ENCODE measurements at regions not wholly inside any gene's neighbourhood (a gene's known extent, or its start where the extent isn't known, plus 50 kb on each side); places are given as distances from the start of the nearest gene placed in this dataset.

- no peak for DNase-seq (ENCODE audit: low read depth)
Observed at GRCh38 chr2:19138264-19138825, 220.1 kb downstream of the OSR1 start.

- no peak for DNase-seq (ENCODE audit: low read depth)
Observed at GRCh38 chr2:19137433-19137832, 221.0 kb downstream of the OSR1 start.

- DNase-seq (ENCODE audit: low read depth), result no peak
Observed at GRCh38 chr2:19132967-19133366, 225.5 kb downstream of the OSR1 start.

GRCh38 chr2:19131871-19132270, 226.6 kb downstream of the OSR1 start:
- no peak for DNase-seq (ENCODE audit: low read depth)

- no peak for DNase-seq (ENCODE audit: low read depth)
Observed at GRCh38 chr2:19128148-19128547, 230.3 kb downstream of the OSR1 start.

- no peak for DNase-seq (ENCODE audit: low read depth)
Observed at GRCh38 chr2:19127616-19128015, 230.8 kb downstream of the OSR1 start.

GRCh38 chr2:19125901-19126680, 232.3 kb downstream of the OSR1 start:
- no peak for DNase-seq (ENCODE audit: low read depth)

- DNase-seq (ENCODE audit: low read depth), result peak; percentile 48
Observed at GRCh38 chr2:19124135-19124534, 234.3 kb downstream of the OSR1 start.

- DNase-seq (ENCODE audit: low read depth), result no peak
Observed at GRCh38 chr2:19123556-19123955, 234.9 kb downstream of the OSR1 start.

GRCh38 chr2:19122220-19122619, 236.2 kb downstream of the OSR1 start:
- no peak for DNase-seq (ENCODE audit: low read depth)

GRCh38 chr2:19120941-19121750, 237.3 kb downstream of the OSR1 start:
- peak; percentile 80 for DNase-seq (ENCODE audit: low read depth)

- DNase-seq (ENCODE audit: low read depth), result no peak
Observed at GRCh38 chr2:19120181-19120580, 238.2 kb downstream of the OSR1 start.

GRCh38 chr2:19119326-19120001, 239.0 kb downstream of the OSR1 start:
- no peak for DNase-seq (ENCODE audit: low read depth)

- no peak for DNase-seq (ENCODE audit: low read depth)
Observed at GRCh38 chr2:19116918-19117317, 241.5 kb downstream of the OSR1 start.

- no peak for DNase-seq (ENCODE audit: low read depth)
Observed at GRCh38 chr2:19114754-19115231, 243.6 kb downstream of the OSR1 start.

- DNase-seq (ENCODE audit: low read depth), result no peak
Observed at GRCh38 chr2:19114126-19114525, 244.3 kb downstream of the OSR1 start.

GRCh38 chr2:19111354-19111753, 247.1 kb downstream of the OSR1 start:
- no peak for DNase-seq (ENCODE audit: low read depth)

- no peak for DNase-seq (ENCODE audit: low read depth)
Observed at GRCh38 chr2:19109518-19109917, 248.9 kb downstream of the OSR1 start.

GRCh38 chr2:19106376-19106775, 252.0 kb downstream of the OSR1 start:
- DNase-seq (ENCODE audit: low read depth), result no peak

GRCh38 chr2:19104503-19104902, 253.9 kb downstream of the OSR1 start:
- no peak for DNase-seq (ENCODE audit: low read depth)

GRCh38 chr2:19102696-19103423, 255.6 kb downstream of the OSR1 start:
- no peak for DNase-seq (ENCODE audit: low read depth)

GRCh38 chr2:19101968-19102367, 256.5 kb downstream of the OSR1 start:
- DNase-seq (ENCODE audit: low read depth), result no peak

All from HS-5 (cell line).